ENCODE measurements at regions not wholly inside any gene's neighbourhood (a gene's known extent, or its start where the extent isn't known, plus 50 kb on each side); places are given as distances from the start of the nearest gene placed in this dataset.

- H3K4me3 ChIP-seq (replicated peaks in 1 of 2; ENCODE audit: low read depth in 2 of 2, low read length in 2 of 2) = no peak overlapping the region
- DNase-seq (ENCODE audit: low read depth in 2 of 2) = no peak
- no peak for TF ChIP-seq CTCF (IDR thresholded peaks at IDR 0.05; ENCODE audit: low read depth, low read length)
Observed at GRCh38 chr6:4712291-4712690, 63.9 kb upstream of the CDYL start.

- DNase-seq (ENCODE audit: low read depth in 2 of 2) = no peak
- no peak overlapping the region for H3K4me3 ChIP-seq (replicated peaks in 1 of 2; ENCODE audit: low read depth in 2 of 2, low read length in 2 of 2)
- no peak for TF ChIP-seq CTCF (IDR thresholded peaks at IDR 0.05; ENCODE audit: low read depth, low read length)
Observed at GRCh38 chr6:4707011-4707410, 69.2 kb upstream of the CDYL start.

- H3K4me3 ChIP-seq (replicated peaks in 1 of 2; ENCODE audit: low read depth in 2 of 2, low read length in 2 of 2) = no peak overlapping the region
- DNase-seq (ENCODE audit: low read depth in 2 of 2) = no peak
- TF ChIP-seq CTCF (IDR thresholded peaks at IDR 0.05; ENCODE audit: low read depth, low read length) = no peak
Observed at GRCh38 chr6:4705809-4706208, 70.4 kb upstream of the CDYL start.

- TF ChIP-seq CTCF (IDR thresholded peaks at IDR 0.05; ENCODE audit: low read depth, low read length) = no peak
- no peak for DNase-seq (ENCODE audit: low read depth in 2 of 2)
Observed at GRCh38 chr6:4703382-4703781, 72.8 kb upstream of the CDYL start.

GRCh38 chr6:4698901-4699659 lies 77.1 kb upstream of the CDYL start:
- no peak for TF ChIP-seq CTCF (IDR thresholded peaks at IDR 0.05; ENCODE audit: low read depth, low read length)
- DNase-seq (ENCODE audit: low read depth in 2 of 2) = peak; percentile 16
- no peak overlapping the region for H3K4me3 ChIP-seq (replicated peaks in 1 of 2; ENCODE audit: low read depth in 2 of 2, low read length in 2 of 2)

More at GRCh38 chr6:4703382-4703781, 72.8 kb upstream of the CDYL start:
- H3K4me3 ChIP-seq (replicated peaks in 1 of 2; ENCODE audit: low read depth in 2 of 2, low read length in 2 of 2) = no peak overlapping the region

- TF ChIP-seq CTCF (IDR thresholded peaks at IDR 0.05; ENCODE audit: low read depth, low read length) = no peak
- DNase-seq (ENCODE audit: low read depth in 2 of 2) = no peak
Observed at GRCh38 chr6:4693173-4693970, 82.8 kb upstream of the CDYL start.

More at GRCh38 chr6:4693173-4693970, 82.8 kb upstream of the CDYL start:
- H3K4me3 ChIP-seq (replicated peaks in 1 of 2; ENCODE audit: low read depth in 2 of 2, low read length in 2 of 2) = no peak overlapping the region
